Fibroblast of mammary gland (primary cell): ENCODE measurements at regions not wholly inside any gene's neighbourhood (a gene's known extent, or its start where the extent isn't known, plus 50 kb on each side); places are given as distances from the start of the nearest gene placed in this dataset.

Experiments
- DNase-seq: peaks from one replicate; pipeline ENCODE4 v3.0.0-alpha.2; 2010; ENCODE audit warnings: low read depth
- H3K4me3 ChIP-seq: 2 replicates; pipeline ENCODE4 v1.5.1; 2011; ENCODE audit warnings: low read depth, mild to moderate bottlenecking, low read length, moderate library complexity; ENCODE audit not compliant: control insufficient read depth
- TF ChIP-seq, protein P1 (sequence below): conservative IDR thresholded peaks from 2 replicates; pipeline ENCODE4 v1.5.1; 2011; ENCODE audit warnings: low read depth, low read length, inconsistent platforms; ENCODE audit not compliant: control insufficient read depth, insufficient read depth

DNA sequence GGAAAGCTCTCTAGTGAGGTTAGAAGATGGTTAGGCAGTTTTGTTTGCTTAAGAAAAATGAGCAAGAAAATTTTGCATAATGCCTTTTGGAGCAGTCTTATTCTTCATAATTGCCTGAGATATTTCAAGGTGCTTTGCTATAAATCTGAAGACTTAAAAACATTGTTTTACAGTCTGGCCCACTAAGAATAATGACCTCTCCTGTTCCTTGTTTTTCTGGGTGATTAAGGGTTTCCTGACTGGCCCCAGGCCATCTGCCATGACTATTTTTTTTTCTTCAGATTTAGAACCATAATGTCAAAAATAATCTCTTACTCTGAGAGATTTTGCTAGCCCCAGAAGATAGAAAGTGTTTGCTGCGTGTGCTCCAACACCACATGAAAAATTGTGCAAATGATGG lies 72.3 kb upstream of the CENPW start:
- H3K4me3 ChIP-seq = no peak overlapping the region
- DNase-seq = no peak
- TF ChIP-seq, protein P1, sequence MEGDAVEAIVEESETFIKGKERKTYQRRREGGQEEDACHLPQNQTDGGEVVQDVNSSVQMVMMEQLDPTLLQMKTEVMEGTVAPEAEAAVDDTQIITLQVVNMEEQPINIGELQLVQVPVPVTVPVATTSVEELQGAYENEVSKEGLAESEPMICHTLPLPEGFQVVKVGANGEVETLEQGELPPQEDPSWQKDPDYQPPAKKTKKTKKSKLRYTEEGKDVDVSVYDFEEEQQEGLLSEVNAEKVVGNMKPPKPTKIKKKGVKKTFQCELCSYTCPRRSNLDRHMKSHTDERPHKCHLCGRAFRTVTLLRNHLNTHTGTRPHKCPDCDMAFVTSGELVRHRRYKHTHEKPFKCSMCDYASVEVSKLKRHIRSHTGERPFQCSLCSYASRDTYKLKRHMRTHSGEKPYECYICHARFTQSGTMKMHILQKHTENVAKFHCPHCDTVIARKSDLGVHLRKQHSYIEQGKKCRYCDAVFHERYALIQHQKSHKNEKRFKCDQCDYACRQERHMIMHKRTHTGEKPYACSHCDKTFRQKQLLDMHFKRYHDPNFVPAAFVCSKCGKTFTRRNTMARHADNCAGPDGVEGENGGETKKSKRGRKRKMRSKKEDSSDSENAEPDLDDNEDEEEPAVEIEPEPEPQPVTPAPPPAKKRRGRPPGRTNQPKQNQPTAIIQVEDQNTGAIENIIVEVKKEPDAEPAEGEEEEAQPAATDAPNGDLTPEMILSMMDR = no peak

DNA sequence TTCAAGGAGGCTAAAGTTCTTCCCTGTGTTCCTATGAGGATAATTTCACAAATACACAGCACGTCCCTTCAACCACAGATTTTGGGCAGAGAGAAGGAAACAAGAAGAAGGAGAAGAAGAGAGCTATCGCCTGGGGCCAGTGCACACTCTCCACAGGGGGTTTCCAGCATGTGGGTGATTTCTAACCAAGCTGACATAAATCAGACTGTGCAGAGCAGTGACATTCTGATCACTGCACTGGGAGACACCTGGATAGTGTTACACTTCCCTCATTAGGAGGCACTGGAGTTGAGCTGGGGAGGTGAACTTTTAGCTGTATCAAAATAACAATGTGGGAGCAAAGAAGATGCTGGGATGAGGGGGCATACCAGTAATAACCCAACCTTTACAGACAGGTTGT lies 71.8 kb upstream of the CENPW start:
- no peak for DNase-seq
- TF ChIP-seq, protein P1 = no peak
- no peak overlapping the region for H3K4me3 ChIP-seq

DNA sequence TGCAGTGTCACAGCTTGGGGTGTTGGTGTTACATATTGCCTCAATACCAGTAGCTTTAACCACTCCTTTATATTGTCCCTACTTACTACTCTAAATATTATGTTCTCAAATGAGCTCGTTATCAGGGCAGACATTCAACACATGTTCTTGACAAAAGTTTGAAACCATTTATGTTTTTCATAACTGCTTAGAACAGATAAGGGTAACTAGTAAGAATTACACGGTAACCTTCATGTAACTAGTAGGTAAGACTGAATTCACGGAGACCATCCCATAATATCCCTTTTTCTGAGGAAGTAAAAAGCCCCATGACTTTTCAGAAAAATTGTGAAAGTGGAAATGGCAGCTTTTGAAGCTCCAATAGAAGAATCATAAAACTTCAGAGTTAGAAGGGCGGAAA lies 59.6 kb upstream of the CENPW start:
- no peak for DNase-seq
- no peak overlapping the region for H3K4me3 ChIP-seq
- TF ChIP-seq, protein P1 = no peak

DNA sequence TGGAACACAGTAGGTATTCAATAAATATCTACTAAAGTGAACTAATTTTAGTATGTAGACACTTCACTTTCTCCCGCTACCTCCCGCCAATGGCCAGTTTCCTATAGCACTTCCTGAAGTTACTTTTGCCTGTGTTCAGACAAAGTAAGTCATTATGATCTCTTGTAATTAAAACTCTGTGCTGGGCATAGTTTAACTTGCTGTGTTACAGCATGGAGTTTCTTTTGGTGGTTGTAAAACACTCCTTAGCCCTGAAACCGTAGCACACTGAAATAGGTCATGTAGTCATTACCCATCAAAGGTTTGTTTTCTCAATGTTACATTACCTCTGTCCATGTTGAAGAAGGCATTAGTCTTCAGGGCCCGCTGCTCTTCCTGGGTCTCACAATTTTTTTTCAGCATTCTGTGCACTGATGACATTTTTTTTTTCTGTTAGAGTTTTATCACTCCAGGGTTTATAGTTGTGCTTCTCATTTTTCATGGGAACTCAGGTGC lies 54.0 kb upstream of the CENPW start:
- H3K4me3 ChIP-seq = no peak overlapping the region
- TF ChIP-seq, protein P1 = no peak
- no peak for DNase-seq
